Activated CD4-positive, alpha-beta T cell treated with anti-CD3 and anti-CD28 coated beads, Interleukin-2, amount 10 ng/mL, durations not matched to agents 7 days and 5 days (primary cell): ENCODE measurements at regions not wholly inside any gene's neighbourhood (a gene's known extent, or its start where the extent isn't known, plus 50 kb on each side); places are given as distances from the start of the nearest gene placed in this dataset.
"Not testable (repeated sequence)": the region's sequence is repeated elsewhere in the genome, so short reads cannot be mapped to it uniquely, and the experiment has no call there.

Experiments used
- CTCF ChIA-PET: fragments of 350-600 bp; sonication (Branson Sonifier 250); formaldehyde crosslinking; loops from one replicate; lab custom pipeline; 2021; ENCODE audit warnings: antibody characterized with exemption; lab: Charles Lee
- POLR2A ChIA-PET: fragments of 350-600 bp; sonication (Branson Sonifier 250); formaldehyde crosslinking; loops from one replicate; lab custom pipeline; 2021; ENCODE audit warnings: antibody characterized with exemption; lab: Charles Lee
- DNase-seq: peaks from one replicate; pipeline ENCODE4 v3.0.0-alpha.2; 2020
- H3K27ac Mint-ChIP-seq: one replicate; pipeline ENCODE4 v1.8.0; 2021; ENCODE audit warnings: mild to moderate bottlenecking, moderate library complexity, mixed read lengths
- H3K27me3 Mint-ChIP-seq: one replicate; pipeline ENCODE4 v1.8.0; 2021; ENCODE audit warnings: mixed read lengths
- H3K36me3 Mint-ChIP-seq: one replicate; pipeline ENCODE4 v1.8.0; 2021; ENCODE audit warnings: low read depth, mixed read lengths
- H3K4me1 Mint-ChIP-seq: one replicate; pipeline ENCODE4 v1.8.0; 2021; ENCODE audit warnings: mixed read lengths
- H3K4me3 Mint-ChIP-seq: one replicate; pipeline ENCODE4 v1.8.0; 2021; ENCODE audit warnings: mild to moderate bottlenecking, moderate library complexity, mixed read lengths
- H3K9me3 Mint-ChIP-seq: one replicate; pipeline ENCODE4 v1.8.0; 2021; ENCODE audit warnings: mixed read lengths

- no peak for DNase-seq
- Mint-ChIP-seq H3K4me1 (no peaks in the 10 kb centered on the region), H3K27ac (no peak overlapping the region), H3K4me3 (no peak overlapping the region), H3K36me3 (no peaks in the 10 kb centered on the region), H3K27me3 (no peaks in the 10 kb centered on the region), H3K9me3 (no peaks in the 10 kb centered on the region)
- CTCF ChIA-PET, result no interaction called here
- POLR2A ChIA-PET, result no interaction called here
Measured at GRCh38 chr2:16365366-16365765, 300.3 kb downstream of the CYRIA start.

GRCh38 chr2:16363581-16363980, 302.1 kb downstream of the CYRIA start:
- no peaks in the 10 kb centered on the region for H3K27me3 Mint-ChIP-seq
- H3K4me1 Mint-ChIP-seq, result no peaks in the 10 kb centered on the region
- H3K4me3 Mint-ChIP-seq, result no peak overlapping the region
- DNase-seq, result no peak
- no peaks in the 10 kb centered on the region for H3K36me3 Mint-ChIP-seq
- no peaks in the 10 kb centered on the region for H3K9me3 Mint-ChIP-seq
- ChIA-PET POLR2A (no interaction called here), CTCF (no interaction called here)
- no peak overlapping the region for H3K27ac Mint-ChIP-seq

- Mint-ChIP-seq H3K27ac (no peak overlapping the region), H3K9me3 (no peaks in the 10 kb centered on the region), H3K36me3 (no peaks in the 10 kb centered on the region), H3K4me1 (no peaks in the 10 kb centered on the region), H3K4me3 (no peak overlapping the region), H3K27me3 (no peaks in the 10 kb centered on the region)
- no peak for DNase-seq
- ChIA-PET POLR2A (no interaction called here), CTCF (no interaction called here)
Measured at GRCh38 chr2:16362611-16363010, 303.0 kb downstream of the CYRIA start.

- H3K27ac Mint-ChIP-seq, result no peak overlapping the region
- no peaks in the 10 kb centered on the region for H3K9me3 Mint-ChIP-seq
- H3K4me1 Mint-ChIP-seq, result no peaks in the 10 kb centered on the region
- ChIA-PET POLR2A (no interaction called here), CTCF (no interaction called here)
- no peaks in the 10 kb centered on the region for H3K27me3 Mint-ChIP-seq
- H3K36me3 Mint-ChIP-seq, result no peaks in the 10 kb centered on the region
- H3K4me3 Mint-ChIP-seq, result no peak overlapping the region
- no peak for DNase-seq
Measured at GRCh38 chr2:16361261-16361995, 304.2 kb downstream of the CYRIA start.

GRCh38 chr2:16359961-16360360, 305.7 kb downstream of the CYRIA start:
- POLR2A ChIA-PET, result no interaction called here
- Mint-ChIP-seq H3K36me3 (no peaks in the 10 kb centered on the region), H3K9me3 (peaks cover 2% of the 10 kb centered on the region), H3K4me3 (no peak overlapping the region), H3K4me1 (no peaks in the 10 kb centered on the region), H3K27ac (no peak overlapping the region), H3K27me3 (no peaks in the 10 kb centered on the region)
- no peak for DNase-seq
- CTCF ChIA-PET, result interaction anchor here (0.7 kb wide), 1 partner anchor 278 kb away, joined by 3 read pairs; no protein-coding TSS in a partner anchor

GRCh38 chr2:16357188-16357587, 308.4 kb downstream of the CYRIA start:
- no peak overlapping the region for H3K4me3 Mint-ChIP-seq
- H3K36me3 Mint-ChIP-seq, result no peaks in the 10 kb centered on the region
- H3K27ac Mint-ChIP-seq, result no peak overlapping the region
- H3K27me3 Mint-ChIP-seq, result no peaks in the 10 kb centered on the region
- CTCF ChIA-PET, result interaction anchor here (0.6 kb wide), 1 partner anchor 1960 kb away, joined by 3 read pairs; no protein-coding TSS in a partner anchor
- no peaks in the 10 kb centered on the region for H3K4me1 Mint-ChIP-seq
- DNase-seq, result no peak
- POLR2A ChIA-PET, result no interaction called here
- H3K9me3 Mint-ChIP-seq, result peaks cover 5% of the 10 kb centered on the region

GRCh38 chr2:16351541-16351940, 314.1 kb downstream of the CYRIA start:
- DNase-seq, result no peak
- CTCF ChIA-PET, result no interaction called here
- Mint-ChIP-seq H3K27ac (no peak overlapping the region), H3K9me3 (peaks cover 5% of the 10 kb centered on the region), H3K4me3 (no peak overlapping the region), H3K36me3 (no peaks in the 10 kb centered on the region), H3K27me3 (no peaks in the 10 kb centered on the region), H3K4me1 (no peaks in the 10 kb centered on the region)
- POLR2A ChIA-PET, result no interaction called here

- DNase-seq, result no peak
- Mint-ChIP-seq H3K9me3 (peaks cover 5% of the 10 kb centered on the region), H3K4me1 (no peaks in the 10 kb centered on the region), H3K36me3 (no peaks in the 10 kb centered on the region), H3K4me3 (no peak overlapping the region), H3K27ac (no peak overlapping the region), H3K27me3 (no peaks in the 10 kb centered on the region)
- POLR2A ChIA-PET, result no interaction called here
- CTCF ChIA-PET, result no interaction called here
Measured at GRCh38 chr2:16351137-16351536, 314.5 kb downstream of the CYRIA start.

- Mint-ChIP-seq H3K9me3 (peaks cover 3% of the 10 kb centered on the region), H3K4me1 (no peaks in the 10 kb centered on the region), H3K4me3 (no peak overlapping the region), H3K27ac (no peak overlapping the region), H3K27me3 (no peaks in the 10 kb centered on the region), H3K36me3 (no peaks in the 10 kb centered on the region)
- CTCF ChIA-PET, result no interaction called here
- POLR2A ChIA-PET, result no interaction called here
- DNase-seq, result no peak
Measured at GRCh38 chr2:16350211-16350610, 315.4 kb downstream of the CYRIA start.

- no peaks in the 10 kb centered on the region for H3K36me3 Mint-ChIP-seq
- CTCF ChIA-PET, result no interaction called here
Measured at GRCh38 chr2:16349811-16350210, 315.8 kb downstream of the CYRIA start.

GRCh38 chr2:16348821-16349515, 316.7 kb downstream of the CYRIA start:
- CTCF ChIA-PET, result no interaction called here
- H3K27ac Mint-ChIP-seq, result no peak overlapping the region
- no peaks in the 10 kb centered on the region for H3K27me3 Mint-ChIP-seq
- H3K36me3 Mint-ChIP-seq, result no peaks in the 10 kb centered on the region
- peaks cover 3% of the 10 kb centered on the region for H3K9me3 Mint-ChIP-seq
- no peaks in the 10 kb centered on the region for H3K4me1 Mint-ChIP-seq
- DNase-seq, result no peak
- H3K4me3 Mint-ChIP-seq, result no peak overlapping the region
- POLR2A ChIA-PET, result no interaction called here

More at GRCh38 chr2:16349811-16350210, 315.8 kb downstream of the CYRIA start:
- Mint-ChIP-seq H3K4me1 (no peaks in the 10 kb centered on the region), H3K4me3 (no peak overlapping the region), H3K27me3 (no peaks in the 10 kb centered on the region), H3K9me3 (peaks cover 3% of the 10 kb centered on the region), H3K27ac (no peak overlapping the region)
- no peak for DNase-seq
- POLR2A ChIA-PET, result no interaction called here

- no peak for DNase-seq
- H3K4me3 Mint-ChIP-seq, result no peak overlapping the region
- POLR2A ChIA-PET, result no interaction called here
- no peaks in the 10 kb centered on the region for H3K4me1 Mint-ChIP-seq
- no peak overlapping the region for H3K27ac Mint-ChIP-seq
- H3K9me3 Mint-ChIP-seq, result no peaks in the 10 kb centered on the region
- no peaks in the 10 kb centered on the region for H3K36me3 Mint-ChIP-seq
- no peaks in the 10 kb centered on the region for H3K27me3 Mint-ChIP-seq
- CTCF ChIA-PET, result no interaction called here
Measured at GRCh38 chr2:16346671-16347070, 319.0 kb downstream of the CYRIA start.

GRCh38 chr2:16345231-16345630, 320.4 kb downstream of the CYRIA start:
- CTCF ChIA-PET, POLR2A ChIA-PET, DNase-seq, H3K9me3 Mint-ChIP-seq, H3K27ac Mint-ChIP-seq, H3K4me1 Mint-ChIP-seq, H3K27me3 Mint-ChIP-seq, H3K4me3 Mint-ChIP-seq, H3K36me3 Mint-ChIP-seq: not testable (repeated sequence)
